NCI-H2107 (cell line): ENCODE measurements at regions not wholly inside any gene's neighbourhood (a gene's known extent, or its start where the extent isn't known, plus 50 kb on each side); places are given as distances from the start of the nearest gene placed in this dataset.
"Not testable (repeated sequence)": the region's sequence is repeated elsewhere in the genome, so short reads cannot be mapped to it uniquely, and the experiment has no call there.

Experiments
- DNase-seq: peaks from one replicate; lab custom pipeline; 2025; lab: John Stamatoyannopoulos, UW

DNA sequence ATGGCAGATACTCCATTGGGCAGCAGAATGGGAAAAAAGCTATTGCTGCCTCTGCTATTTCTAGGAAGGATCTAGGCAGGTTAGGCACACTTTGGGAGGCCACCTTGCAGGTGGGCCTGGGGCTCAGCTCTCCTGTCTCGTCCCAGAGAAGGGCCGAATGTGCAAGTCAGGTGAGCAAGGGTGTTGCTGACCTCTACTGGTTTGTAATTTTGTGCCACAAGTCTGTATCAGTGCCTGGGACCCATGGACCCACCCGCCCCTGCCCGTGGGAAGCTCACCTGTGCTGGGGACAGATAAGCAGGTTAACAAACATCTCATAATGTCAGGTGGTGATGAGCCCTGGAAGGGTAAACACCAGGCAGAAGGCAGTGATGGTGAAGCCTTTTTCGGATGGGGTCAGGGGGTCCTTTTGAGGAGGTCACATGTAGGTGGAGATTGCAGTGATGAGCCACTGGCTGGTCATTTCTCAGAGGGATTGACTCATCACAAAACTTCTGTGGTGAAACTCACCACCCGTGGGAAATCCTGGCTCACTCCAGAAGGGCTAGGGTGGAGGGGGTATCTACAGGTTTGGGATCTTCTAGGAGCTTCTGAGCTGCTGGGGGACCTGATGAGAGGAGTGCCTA is 161.3 kb downstream of the KLF13 start:
- no peak for DNase-seq

DNA sequence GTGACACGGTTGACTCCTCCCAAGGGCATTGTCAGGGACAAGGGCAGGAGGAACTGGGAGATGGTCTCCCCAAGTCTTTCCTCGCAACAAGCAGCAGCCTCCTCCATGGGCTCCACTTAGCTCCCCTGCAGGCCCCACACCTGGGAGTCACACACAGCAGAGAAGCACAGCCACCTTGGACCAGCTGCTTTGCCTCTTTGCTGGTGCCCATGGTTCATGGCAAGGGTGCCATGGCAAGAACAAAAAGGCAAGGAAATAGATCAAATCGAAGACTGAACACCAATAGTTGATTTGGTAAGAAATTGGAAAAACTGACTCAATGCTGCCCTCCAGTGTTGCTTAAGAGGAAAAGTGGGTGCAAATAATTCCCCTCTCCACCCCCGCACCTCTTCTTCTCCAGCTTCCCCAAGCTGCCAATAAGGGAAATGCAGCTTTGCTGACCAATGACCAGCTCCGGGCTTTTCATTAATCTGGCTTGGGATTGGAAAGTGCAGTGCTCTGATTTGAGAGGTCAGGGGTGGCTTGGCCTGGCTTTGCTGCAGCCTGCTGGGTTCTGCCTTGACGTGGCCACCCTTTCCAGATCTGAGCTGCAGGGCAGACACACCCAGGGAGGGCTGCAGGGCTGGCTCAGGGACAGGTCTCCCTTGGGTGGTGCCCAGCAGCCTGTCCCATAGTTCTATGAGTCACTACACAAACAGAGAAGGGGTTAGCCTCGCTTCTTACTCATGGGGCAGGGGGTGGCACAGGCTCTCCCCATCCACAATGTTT is 162.0 kb downstream of the KLF13 start:
- DNase-seq: peak; percentile 16

DNA sequence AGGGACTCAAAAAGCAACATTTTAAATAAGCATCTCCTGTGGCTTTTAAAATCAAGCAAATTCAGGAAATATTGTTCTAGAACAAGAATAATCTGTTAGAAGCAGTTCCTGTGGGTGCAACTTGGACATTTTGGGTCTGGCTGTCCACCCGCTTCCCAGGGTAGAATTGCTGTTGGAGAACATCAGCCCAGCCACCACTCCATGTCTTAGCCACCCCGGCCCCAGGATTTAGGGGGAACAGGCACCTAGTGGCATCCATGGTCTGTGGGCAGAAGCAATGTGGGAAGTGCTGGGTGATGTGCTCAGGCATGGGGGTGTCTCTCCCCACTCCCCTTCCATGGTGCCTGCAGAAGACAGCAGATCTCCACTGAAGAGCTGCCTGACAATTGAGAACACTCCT is 162.6 kb downstream of the KLF13 start:
- DNase-seq: no peak

DNA sequence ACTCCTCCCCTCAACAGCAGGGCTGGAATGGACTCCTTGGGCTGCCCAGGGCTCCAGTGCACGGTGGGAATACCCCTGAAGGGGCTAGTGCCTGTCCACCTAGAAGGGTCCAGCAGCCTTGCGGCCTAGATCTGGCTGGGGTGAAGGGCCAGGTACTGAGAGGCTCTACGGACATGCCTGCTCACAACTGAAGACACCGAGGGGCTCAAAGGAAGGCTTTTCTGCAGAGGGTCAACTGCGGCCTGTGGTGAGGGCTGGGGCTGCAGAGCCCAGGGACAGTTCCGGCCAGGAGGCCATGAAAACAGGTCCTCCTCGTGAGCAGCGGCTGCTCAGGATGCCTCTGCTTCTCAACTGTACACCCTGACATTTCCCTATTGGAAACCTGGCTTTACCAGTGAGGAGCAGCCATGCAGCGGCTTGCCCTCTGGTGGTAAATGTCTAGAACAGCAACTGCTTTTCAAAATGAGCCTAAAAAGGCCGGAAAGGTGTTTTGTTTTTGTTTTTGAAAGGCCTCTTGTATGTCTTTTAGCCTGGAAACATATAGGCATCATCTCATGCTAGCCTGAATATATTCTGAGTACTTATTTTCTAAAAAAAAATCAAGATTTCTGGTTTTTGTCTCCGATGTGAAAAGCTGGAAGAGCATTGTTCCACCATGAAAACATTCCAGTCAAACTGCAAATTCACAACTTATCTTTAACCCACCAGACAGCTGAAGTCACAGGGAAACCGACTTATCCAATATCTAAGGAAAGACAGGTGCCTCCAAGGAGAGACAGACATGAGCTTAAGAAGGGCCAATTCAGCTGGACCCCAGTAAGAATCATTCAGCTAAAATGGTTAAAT is 163.4 kb downstream of the KLF13 start:
- DNase-seq: peak; percentile 17

DNA sequence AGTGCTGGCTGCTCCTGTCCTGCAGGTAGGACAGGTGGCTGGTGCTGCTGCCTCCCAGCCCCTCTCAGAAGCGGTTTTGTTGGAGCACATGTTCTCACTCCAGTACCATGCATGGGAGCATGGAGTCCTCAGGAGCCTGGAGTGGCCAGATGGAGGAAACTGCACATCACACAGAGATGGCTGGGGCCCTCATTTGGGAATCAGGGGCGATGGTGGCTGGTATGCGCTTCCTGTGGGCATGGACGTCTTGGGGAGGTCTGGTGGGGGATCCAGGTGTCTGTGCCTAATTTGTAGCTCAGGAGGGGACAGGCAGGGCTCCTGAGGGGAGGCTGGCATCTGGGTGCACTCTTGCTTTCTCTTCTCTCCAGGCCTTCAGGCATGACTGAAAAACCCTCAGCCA is 168.2 kb downstream of the KLF13 start:
- DNase-seq: no peak

DNA sequence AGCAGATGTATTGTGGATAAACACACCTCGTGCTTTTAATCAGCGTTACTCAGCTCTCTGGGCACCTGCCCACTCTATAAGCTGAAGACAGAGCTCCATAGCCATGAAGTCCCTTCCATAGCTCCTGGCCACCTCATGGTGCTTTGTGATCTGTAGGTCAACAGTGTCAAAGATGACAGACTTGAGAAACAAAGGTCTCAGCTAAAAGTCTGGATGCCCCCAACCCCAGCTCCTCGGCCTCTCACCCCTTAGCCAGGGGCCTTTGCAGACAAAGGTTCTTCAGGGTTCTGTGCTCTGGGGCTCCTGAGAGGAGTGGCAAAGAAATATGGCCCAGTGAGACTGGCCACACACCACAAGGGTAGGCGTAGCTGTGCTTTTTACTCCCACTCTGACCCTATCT is 168.6 kb downstream of the KLF13 start:
- DNase-seq: no peak

DNA sequence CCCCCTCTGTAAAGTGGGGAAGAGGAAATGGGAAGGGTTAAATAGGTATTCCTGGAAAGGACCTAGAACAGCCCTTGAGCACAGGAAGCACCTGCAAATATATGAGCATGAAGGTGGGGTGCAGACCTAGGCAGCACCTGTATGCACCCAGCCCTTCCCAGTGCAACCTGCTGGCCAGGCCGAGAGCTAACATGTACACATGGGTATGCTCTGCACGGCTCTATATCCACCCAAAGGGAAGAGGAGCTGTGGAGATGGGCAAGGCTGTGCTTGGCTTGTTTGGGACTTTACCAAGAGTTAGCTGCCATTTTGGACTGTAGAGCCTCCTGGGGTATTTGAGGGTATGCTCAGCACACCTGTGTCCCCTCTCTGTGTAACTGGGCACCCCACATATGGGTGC is 171.2 kb downstream of the KLF13 start:
- DNase-seq: no peak

DNA sequence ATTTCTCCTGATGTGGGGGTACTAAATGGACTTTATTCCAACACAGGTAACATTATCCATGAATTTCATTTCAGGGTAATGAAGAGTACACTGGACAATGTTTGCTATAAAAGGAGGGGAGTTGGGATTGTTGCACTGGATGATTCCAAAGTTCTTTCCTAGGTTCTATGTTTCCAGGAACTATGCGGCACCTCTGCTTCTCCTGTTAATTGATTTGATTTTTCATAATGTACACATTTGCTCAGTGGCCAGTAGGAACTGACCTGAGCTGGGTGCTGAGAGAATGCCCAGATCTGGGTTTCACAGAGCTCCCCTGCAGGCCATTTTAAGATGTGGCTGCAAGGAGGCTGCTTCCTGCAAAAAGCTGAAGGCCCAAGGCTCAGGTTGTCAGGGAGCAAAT is 171.7 kb downstream of the KLF13 start:
- DNase-seq: no peak

DNA sequence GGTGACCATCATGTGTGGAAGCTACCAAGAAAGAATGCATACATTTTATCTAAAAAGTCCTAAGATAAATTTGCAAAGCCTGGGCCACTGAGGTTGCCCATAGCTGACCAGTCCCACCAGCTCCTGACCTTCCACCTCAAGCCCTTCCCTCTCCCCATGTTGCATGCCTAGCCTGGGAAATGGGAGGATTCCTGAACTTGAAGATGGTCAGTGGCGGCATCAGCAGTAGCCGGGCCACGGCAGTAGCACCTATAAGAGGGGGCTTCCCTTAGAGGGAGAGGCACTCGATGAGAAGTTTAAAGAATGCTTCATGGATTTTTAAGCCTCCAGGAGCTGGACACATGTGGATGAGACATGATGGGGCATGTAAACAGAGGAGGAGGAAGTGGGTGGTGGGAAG is 172.1 kb downstream of the KLF13 start:
- DNase-seq: no peak

DNA sequence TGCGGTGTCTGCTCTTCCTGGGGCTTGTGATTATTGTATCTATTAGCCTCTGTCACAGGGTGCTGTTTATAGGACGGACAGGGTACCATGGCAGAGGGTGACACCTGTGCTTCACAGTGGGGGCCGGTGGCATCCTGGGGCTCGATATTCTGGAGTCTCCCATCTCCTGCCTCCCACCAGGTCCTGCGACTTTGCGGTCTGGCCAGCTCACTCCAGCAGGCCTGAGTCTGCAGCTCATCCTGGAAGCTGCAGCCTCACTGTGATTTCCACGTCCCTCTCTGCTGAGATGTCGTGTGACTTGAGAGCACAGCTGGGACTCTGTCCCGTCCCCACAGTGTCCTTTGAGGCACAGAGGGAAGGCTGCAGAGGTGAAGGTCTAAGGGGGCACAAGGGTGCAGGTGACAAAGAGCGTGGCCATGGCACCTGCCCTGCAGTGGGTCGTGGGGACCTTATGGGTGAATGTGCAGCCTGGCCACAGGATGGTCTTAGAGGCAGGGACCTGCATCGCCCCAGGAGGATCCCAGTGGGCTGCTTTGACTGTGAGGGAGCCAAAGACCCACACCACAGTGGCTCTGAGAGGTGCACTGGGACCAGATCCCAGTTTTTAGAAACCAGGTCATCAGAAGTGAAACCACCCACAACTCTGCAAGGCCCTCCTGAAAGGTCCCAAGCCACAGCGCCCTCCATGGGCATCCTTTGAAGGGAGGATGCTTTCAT is 172.8 kb downstream of the KLF13 start:
- no peak for DNase-seq

DNA sequence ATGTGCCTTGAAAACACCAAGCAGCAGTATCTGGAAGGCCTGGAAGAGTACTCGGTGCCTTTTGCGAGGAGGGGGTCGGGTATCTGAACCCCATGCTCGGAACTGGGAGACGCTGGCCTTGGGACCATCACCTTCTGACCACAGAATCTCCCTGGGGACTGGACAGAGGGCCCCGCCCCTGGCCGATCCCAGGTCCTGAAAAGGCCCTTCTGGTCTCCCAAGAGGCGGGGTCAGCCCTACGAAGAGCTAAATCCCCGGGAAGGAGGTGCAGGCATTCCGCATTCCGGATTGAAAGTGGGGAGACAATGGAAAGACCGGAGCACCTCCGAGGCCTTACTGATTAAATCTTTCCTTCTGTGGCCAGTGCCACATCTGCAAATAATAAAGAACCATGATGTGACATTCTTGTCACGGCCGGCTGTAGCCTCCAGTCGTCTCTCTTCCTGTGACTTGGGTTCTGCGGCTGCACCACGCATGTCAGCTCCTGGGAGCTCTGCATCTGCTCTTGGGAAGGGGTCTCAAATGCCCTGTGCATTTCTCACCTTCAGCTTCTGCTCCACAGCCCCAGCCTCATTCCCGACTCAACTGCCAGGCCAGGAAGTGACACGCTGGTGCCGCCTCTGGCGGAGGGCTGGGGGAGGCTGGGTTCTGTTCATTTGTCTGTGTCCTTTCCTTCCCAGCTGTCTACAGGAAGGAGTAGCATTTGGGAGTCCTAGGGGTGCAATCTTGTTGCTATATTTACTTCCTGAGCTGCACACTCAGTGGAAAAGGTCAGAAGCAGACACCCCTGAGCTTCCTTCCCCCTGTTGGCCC is 173.5 kb downstream of the KLF13 start:
- no peak for DNase-seq

DNA sequence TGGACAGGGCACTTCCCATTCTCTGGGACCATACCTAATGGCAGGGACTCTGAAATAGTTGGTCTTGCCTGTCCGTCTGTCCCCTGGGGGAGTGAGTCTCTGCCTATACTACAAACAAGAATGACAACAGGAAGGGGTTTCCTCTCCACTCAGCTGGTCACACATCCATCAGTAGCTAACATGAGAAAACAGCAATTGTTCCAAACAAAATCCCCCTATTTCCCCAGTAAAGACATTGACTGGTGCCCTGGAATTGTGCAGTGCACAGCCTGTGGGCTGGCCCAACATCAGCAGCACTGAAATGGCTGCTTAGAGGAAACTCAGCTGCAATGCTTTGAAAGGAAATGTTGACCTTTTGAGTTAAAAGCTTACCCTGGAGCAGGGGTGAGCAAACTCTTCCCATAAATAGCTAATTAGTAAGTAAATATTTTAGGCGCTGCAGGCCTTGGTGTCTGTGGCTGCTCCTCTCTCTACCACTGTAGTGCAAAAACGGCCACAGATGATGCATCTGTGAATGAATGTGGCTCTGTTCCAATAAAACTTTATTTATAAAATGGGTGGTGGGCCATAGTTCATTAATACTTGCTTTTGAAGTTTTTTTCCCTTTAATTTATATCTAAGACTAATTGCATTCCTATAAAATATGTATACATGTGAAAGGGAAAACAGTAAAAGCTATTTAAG is 174.3 kb downstream of the KLF13 start:
- DNase-seq: no peak

DNA sequence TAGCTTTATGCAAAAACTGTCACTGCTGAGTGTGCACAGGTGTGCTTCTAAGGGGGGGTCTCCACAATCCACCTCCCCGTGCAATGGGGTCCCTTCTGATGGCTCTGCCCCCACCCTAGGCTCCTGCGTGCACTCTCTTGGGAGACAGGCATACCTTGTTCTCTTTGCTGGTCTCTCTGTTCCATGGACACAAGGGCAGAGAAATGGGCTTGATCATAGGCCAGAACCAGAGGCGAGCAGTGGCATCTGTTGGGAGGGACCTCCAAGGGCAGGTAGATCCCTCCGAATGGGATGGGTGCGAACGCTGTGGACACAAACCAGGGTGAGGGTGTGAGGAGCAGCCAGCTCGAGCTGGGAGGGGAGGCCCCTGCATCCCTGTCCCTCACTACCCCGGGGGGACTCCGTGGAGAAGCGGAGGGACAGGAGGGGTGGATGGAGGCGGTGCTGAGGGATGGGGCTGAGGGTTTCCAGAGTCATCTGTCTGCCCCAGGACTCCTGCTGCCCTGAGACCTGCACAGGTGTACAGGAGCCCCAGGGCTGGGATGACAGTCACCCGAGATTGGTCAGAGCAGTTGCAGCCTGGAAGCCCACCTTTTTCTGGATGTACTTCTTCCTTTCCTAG is 175.0 kb downstream of the KLF13 start:
- no peak for DNase-seq

DNA sequence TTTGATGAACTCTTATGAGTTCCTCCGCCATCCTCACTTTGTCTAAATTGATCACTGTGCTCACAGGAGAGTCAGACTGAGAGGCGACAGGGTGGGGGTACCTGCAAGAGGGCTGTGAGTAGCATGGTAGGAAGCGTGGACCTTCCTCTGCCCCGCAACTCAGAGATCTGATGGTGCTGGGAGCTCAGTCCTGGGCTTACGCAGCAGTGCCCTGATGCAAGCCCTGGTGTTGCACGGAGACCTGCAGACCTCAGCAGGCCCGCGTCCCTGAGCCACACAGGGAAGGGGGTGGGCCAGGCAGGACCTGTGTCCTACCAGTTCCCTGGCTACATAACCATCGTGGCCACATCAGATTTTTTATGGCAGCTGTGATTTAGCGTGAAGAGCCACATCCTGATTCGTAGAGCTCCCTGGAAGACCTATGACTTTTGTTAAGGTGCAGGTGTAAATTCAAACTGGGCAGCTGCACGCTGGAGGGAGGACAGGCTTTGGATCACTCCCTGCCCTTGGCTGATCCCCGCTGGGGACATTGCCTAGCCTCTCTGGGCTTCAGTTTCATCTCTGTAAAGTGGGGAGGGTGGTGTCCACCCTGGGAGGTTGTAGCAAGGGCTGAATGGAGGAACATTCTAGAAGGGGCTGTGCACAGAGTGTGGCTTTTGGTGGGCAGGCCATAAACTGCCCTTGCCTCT is 176.1 kb downstream of the KLF13 start:
- no peak for DNase-seq

DNA sequence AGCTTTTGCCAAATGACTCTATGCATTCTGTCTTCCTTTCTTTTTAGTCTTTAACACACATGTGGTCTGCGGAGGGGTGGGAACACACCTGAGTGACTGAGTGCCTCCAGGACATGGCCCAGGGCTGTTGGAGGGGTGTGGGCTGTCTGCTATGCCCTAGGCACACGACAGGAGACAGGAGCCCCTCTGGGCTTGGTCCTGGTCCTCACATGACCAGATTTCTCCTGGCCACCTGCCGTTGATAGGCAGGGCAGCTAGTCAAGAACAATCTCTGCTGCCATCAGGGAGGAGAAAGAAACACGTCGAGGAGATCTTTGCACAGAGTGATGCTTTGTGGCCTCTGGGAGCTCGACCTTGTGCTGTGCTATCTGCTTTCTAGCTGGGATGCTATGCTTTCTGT is 176.6 kb downstream of the KLF13 start:
- no peak for DNase-seq

DNA sequence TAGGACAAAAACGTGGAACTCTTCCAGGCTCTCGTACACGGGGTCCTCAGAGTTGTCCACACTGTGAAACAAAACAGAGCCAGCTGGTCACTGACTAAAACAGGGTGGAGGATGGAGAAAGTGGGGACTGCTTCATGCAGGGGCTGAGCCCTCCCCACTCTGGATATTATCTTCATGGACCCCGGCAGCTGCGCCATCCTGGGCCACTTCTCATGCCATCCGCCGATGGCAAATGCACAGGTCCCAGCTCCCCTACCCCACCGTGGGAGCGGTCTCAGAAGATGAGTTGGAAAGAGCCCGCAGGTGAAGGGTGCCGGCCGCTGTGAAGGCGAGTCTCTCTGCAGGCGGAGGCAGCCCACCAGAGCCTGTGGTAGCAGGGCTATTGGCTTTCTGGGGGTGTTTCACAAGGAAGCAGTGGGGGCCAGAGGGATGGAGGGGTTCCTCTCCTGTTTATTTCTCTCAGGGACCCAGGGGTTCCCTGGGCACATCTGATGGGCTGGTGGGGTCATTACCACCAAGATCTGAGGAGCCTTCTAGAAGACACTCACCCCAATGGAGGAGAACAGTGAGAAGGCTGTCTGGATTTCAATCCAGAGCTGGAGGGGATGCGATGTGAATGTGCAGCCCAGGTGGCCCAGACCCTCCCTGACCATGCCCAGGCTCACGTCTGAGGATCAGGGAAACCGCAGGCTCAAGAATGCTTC is 177.3 kb downstream of the KLF13 start:
- no peak for DNase-seq

DNA sequence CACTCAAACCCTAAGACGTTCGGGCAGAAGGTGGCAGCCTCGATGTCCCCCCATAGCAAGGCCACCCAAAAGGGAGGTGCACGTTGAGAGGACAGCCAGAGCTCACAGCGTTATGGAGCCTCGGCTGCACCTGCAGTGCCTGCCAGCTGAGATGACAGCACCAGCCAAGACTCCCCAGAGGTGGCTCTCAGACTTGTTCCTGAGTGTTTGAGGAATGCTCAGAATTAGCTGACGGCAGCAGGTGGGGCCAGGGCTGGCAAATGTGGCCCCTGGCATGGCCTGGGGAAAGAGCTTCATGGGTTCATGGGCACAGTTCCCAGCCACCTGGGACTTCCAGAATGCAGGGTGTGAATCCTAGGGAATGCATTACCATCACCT is 177.8 kb downstream of the KLF13 start:
- DNase-seq: no peak

DNA sequence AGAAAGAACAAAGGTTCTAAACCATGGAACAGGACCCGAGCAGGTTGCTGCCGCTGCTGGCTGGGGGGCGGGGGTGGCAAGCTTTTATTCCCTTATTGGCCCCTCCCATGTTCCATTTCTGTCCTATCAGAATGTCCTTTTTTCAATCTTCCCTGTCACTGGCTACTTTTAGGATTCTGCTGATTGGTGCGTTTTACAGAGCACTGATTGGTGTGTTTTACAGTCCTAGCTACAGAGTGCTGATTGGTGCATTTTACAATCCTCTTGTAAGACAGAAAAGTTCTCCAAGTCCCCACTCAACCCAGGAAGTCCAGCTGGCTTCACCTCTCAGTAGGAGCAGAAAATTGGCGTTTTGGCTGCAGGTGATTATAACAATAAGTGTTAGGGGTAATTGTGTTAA is 180.9 kb downstream of the KLF13 start:
- not testable (repeated sequence) for DNase-seq

DNA sequence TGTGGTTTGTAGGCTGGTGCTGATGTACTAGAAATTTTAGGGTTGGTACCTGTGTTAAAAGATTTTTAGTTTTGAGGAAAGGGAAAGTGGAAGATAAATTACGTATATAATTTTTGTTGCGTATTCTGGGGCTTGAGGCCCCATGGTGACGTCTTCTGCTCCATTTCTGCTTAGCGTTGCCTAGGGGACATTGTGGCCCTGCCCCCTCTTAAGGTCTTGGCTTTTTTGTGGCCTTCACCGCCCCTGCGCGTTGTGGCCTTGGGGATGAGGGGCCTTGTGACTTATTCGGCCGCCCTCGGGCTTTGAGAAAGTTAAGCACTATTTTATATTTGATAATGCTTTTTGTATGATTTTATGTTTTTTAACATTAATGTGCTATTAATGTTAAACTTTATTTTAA is 182.0 kb downstream of the KLF13 start:
- DNase-seq: no peak
